Ovary (tissue), 7 donors: ENCODE measurements at regions not wholly inside any gene's neighbourhood (a gene's known extent, or its start where the extent isn't known, plus 50 kb on each side); places are given as distances from the start of the nearest gene placed in this dataset.

Experiments
- DNase-seq, 5 donors: peaks; one replicate each; pipeline ENCODE4 v3.0.0-alpha.2; 2019 to 2020
- H3K27ac ChIP-seq, 2 donors: fragments of 200-600 bp; one replicate each; pipeline versions ENCODE4 v1.5.1 to v1.8.0; 2019 to 2022
- H3K27me3 ChIP-seq: fragments of 200-600 bp; one replicate; pipeline ENCODE4 v1.8.0; 2022
- H3K36me3 ChIP-seq: fragments of 200-600 bp; sonication (generic); one replicate; pipeline ENCODE4 v1.5.1; 2019
- H3K4me1 ChIP-seq: one replicate; pipeline ENCODE4 v1.8.1; 2013; ENCODE audit warnings: mild to moderate bottlenecking, moderate library complexity; ENCODE audit not compliant: insufficient read depth
- H3K4me3 ChIP-seq: fragments of 200-600 bp; sonication (generic); one replicate; pipeline ENCODE4 v1.5.1; 2017
- H3K9me3 ChIP-seq, 2 donors: fragments of 200-600 bp in 1 of 2; sonication (generic) in 1 of 2; one replicate each; pipeline versions ENCODE4 v1.5.1 to v1.8.1; 2013 to 2019; ENCODE audit warnings: mild to moderate bottlenecking in 1 of 2, moderate library complexity in 1 of 2
- CTCF ChIP-seq, 3 donors: fragments of 450-650 bp in 2 of 3; fragments of 200-600 bp in 1 of 3; IDR thresholded peaks; one replicate each; pipeline versions ENCODE4 v1.5.1 to v1.8.0; 2016 to 2022; ENCODE audit warnings: antibody characterized with exemption in 3 of 3, mild to moderate bottlenecking in 1 of 3
- EP300 ChIP-seq: sonication (generic); formaldehyde crosslinking; IDR thresholded peaks from one replicate; pipeline ENCODE4 v1.6.1; 2017; ENCODE audit warnings: antibody characterized with exemption
- POLR2A ChIP-seq: fragments of 450-650 bp; IDR thresholded peaks from one replicate; pipeline ENCODE4 v1.6.1; 2017; ENCODE audit warnings: antibody characterized with exemption, mild to moderate bottlenecking, moderate library complexity
- WGBS, 3 donors: extraction: QIAGEN DNeasy Blood & Tissue Kit in 1 of 3; methylation state at CpG; one replicate each; pipeline versions ENCODE4 v1.1.5 to v1.1.7; 2013 to 2017; 5-methylcytosine and 5-hydroxymethylcytosine counted together
- intact Hi-C, 4 donors: fragments of 100-400 bp; cut with DNase I; formaldehyde crosslinking; loops; one replicate each; pipeline versions ENCODE4 v1.11.0 to v1.15.1; 2022 to 2023
- donor health status: DM: no; HTN: no; CAD: no; lungs with moderate emphysema.
- donor health status: DM: no; HTN: no; CAD: no.
- donor health status: Bipolar disorder and iron deficiency.
- donor health status: DM: no; HTN: no; CAD: no.
- donor health status: DM: yes; HTN: yes; CAD: no.

GRCh38 chr3:83873550-83873949, 1085.2 kb upstream of the CADM2 start:
- TF ChIP-seq EP300 (no peak), POLR2A (no peak), CTCF (IDR thresholded peaks at IDR 0.05) (no peak)
- 35 to 57% (median 49%) methylated on average over 2 of the region's 2 CpGs for WGBS, 3 donors
- Histone ChIP-seq H3K9me3 (no peaks in the 10 kb centered on the region), H3K4me3 (no peak overlapping the region), H3K36me3 (no peaks in the 10 kb centered on the region), H3K27me3 (no peaks in the 10 kb centered on the region), H3K27ac (no peak overlapping the region), H3K4me1 (no peaks in the 10 kb centered on the region)
- no peak for DNase-seq
- intact Hi-C loops: no loop called here

GRCh38 chr3:83877910-83878309, 1080.9 kb upstream of the CADM2 start:
- intact Hi-C loops: no loop called here
- Histone ChIP-seq H3K4me3 (no peak overlapping the region), H3K36me3 (no peaks in the 10 kb centered on the region), H3K27ac (no peak overlapping the region), H3K4me1 (no peaks in the 10 kb centered on the region), H3K27me3 (no peaks in the 10 kb centered on the region), H3K9me3 (no peaks in the 10 kb centered on the region)
- no peak for DNase-seq
- 46 to 66% (median 50%) methylated on average over 3 of the region's 3 CpGs for whole genome bisulfite sequencing, 3 donors
- TF ChIP-seq CTCF (IDR thresholded peaks at IDR 0.05) (no peak), EP300 (no peak), POLR2A (no peak)

GRCh38 chr3:83882701-83883100, 1076.1 kb upstream of the CADM2 start:
- Histone ChIP-seq H3K4me3 (no peak overlapping the region), H3K27me3 (no peaks in the 10 kb centered on the region), H3K36me3 (no peaks in the 10 kb centered on the region), H3K4me1 (no peaks in the 10 kb centered on the region), H3K27ac (no peak overlapping the region), H3K9me3 (no peaks in the 10 kb centered on the region)
- DNase-seq: no peak
- TF ChIP-seq CTCF (IDR thresholded peaks at IDR 0.05) (no peak), POLR2A (no peak), EP300 (no peak)
- intact Hi-C loops: no loop called here
- 90 to 93% (median 92%) methylated on average over 2 of the region's 2 CpGs for WGBS, 3 donors

GRCh38 chr3:83890039-83890762, 1068.6 kb upstream of the CADM2 start:
- DNase-seq: no peak
- Histone ChIP-seq H3K36me3 (no peaks in the 10 kb centered on the region), H3K4me1 (no peaks in the 10 kb centered on the region), H3K4me3 (no peak overlapping the region), H3K27me3 (no peaks in the 10 kb centered on the region), H3K27ac (no peak overlapping the region), H3K9me3 (no peaks in the 10 kb centered on the region)
- WGBS, 3 donors: 64 to 88% (median 84%) methylated on average over 1 of the region's 1 CpG
- intact Hi-C loops: no loop called here
- TF ChIP-seq EP300 (no peak), CTCF (IDR thresholded peaks at IDR 0.05) (no peak), POLR2A (no peak)
